ENCODE measurements at regions not wholly inside any gene's neighbourhood (a gene's known extent, or its start where the extent isn't known, plus 50 kb on each side); places are given as distances from the start of the nearest gene placed in this dataset.

DNA sequence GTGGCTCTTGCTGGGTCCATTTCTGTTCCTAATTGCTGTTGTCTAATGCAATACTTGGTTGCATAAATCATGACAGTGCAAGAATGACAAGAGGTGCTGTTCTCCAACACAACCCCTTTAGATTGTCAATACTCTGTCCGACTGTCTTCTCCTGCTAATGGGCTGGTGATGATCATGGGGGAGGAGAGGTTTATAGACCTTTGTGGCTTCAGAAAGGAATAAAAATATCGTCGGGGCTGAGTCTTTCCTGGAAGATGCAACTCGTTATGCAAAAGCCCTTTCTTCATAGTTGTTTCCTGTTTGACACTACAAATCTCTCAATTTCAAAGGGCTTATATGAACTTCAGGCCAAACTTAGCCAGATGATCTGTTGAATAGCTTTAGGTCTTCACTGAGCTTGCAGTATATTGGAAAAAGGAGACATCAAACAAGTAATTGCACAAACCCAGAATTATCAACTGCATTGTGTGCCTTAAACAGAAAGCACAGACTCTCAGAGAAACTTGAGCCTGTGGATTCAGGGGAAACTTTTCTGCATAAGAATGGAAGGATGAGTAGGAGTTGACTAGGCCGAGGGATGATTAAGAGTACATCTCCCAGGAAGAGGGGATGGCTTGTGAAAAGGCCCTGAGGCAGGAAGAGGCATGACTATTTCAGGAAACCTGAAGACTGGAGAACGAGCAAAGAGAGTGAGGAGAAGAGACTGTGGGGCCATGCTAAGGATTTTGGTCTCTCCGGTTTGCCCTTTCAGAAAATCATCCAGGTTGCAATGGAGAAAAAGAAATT lies 107.6 kb downstream of the TSEN15 start:
- no peak overlapping the region for H3K4me3 ChIP-seq

DNA sequence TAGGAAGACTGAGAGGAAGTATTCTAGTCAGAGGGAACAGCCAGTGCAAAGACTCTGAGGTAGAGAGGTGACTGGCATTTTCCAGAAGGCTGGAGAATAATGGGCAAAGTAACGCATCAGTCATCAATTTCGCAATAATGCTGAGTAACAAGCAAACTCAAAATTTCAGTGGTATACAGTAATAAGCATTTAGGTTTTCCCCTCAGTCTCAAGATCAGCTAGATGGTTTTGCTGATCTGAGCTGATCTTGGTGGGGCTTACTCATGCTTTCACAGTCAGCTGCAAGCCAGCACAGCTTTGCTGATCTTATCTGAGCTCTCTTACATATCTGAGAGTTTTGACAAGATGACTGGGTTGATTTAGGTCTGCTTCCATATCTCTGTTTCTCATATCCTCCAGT lies 108.7 kb downstream of the TSEN15 start:
- H3K9me3 ChIP-seq = no peaks in the 10 kb centered on the region
- intact Hi-C loops (cut with DNase I) = no loop called here
- no peaks in the 10 kb centered on the region for H3K36me3 ChIP-seq
- no peaks in the 10 kb centered on the region for H3K27me3 ChIP-seq
- H3K4me3 ChIP-seq = no peak overlapping the region
- no peaks in the 10 kb centered on the region for H3K4me1 ChIP-seq
- DNase-seq = no peak
- no peak overlapping the region for H3K27ac ChIP-seq
- no peak overlapping the region for H3K9ac ChIP-seq (ENCODE audit: low read depth in 2 of 2, low read length in 2 of 2)
- TF ChIP-seq, protein P1, sequence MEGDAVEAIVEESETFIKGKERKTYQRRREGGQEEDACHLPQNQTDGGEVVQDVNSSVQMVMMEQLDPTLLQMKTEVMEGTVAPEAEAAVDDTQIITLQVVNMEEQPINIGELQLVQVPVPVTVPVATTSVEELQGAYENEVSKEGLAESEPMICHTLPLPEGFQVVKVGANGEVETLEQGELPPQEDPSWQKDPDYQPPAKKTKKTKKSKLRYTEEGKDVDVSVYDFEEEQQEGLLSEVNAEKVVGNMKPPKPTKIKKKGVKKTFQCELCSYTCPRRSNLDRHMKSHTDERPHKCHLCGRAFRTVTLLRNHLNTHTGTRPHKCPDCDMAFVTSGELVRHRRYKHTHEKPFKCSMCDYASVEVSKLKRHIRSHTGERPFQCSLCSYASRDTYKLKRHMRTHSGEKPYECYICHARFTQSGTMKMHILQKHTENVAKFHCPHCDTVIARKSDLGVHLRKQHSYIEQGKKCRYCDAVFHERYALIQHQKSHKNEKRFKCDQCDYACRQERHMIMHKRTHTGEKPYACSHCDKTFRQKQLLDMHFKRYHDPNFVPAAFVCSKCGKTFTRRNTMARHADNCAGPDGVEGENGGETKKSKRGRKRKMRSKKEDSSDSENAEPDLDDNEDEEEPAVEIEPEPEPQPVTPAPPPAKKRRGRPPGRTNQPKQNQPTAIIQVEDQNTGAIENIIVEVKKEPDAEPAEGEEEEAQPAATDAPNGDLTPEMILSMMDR (IDR thresholded peaks at IDR 0.05) = no peak

More for the DNA sequence above, 107.6 kb downstream of the TSEN15 start:
- intact Hi-C loops (cut with DNase I) = no loop called here
- Histone ChIP-seq H3K36me3 (no peaks in the 10 kb centered on the region), H3K4me1 (no peaks in the 10 kb centered on the region), H3K27ac (no peak overlapping the region), H3K27me3 (no peaks in the 10 kb centered on the region), H3K9me3 (no peaks in the 10 kb centered on the region), H3K9ac (ENCODE audit: low read depth in 2 of 2, low read length in 2 of 2) (no peak overlapping the region)
- TF ChIP-seq, protein P1 (IDR thresholded peaks at IDR 0.05) = no peak
- DNase-seq = no peak

DNA sequence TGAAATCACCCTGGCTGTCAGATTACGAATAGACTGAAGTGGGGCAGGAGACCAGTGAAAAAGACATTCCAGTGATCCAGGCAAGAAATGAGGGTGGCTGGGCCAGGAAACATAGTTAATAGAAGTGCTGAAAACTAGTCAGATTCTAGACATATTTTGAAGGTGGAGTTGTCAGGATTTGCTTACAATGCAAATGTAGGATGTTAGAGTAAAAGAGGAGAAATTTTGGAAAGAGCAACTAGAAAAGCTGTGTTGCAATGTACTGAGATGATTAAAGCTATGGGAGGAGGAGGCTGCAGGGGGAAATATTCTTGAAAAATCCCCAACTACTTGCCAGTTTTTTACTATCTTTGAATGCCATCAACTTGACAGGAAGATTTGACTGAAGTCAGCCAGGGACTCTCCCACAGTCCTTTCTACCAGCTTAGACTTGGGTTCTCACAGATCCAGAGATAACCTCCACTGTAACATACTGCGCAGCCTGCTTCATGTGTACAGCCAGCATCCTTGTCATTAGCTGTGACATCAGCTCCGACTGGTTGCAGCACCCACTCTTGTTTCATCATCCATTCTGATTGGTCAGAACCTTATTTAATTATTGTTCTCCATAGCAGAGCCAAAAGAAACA lies 109.7 kb downstream of the TSEN15 start:
- Histone ChIP-seq H3K4me3 (no peak overlapping the region), H3K27ac (no peak overlapping the region)

DNA sequence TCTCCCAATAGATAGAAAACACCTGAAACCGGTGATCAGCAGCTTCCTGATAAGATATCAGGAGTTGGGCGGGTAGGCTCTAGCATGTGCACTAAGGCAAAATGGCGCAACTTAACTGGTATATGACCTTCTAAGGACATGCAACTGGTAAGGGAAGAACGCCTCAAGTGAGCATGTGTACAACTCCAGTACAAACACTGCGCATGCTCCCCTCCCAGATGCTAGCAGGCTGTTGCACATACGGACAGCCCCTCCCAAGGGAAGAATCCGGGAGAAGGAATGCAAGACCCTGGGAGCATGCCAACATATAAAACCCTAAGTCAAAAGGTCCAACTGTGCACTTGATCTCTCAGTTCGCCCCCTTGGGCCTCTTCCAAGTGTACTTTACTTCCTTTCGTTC lies 110.8 kb downstream of the TSEN15 start:
- Histone ChIP-seq H3K9me3 (no peaks in the 10 kb centered on the region), H3K36me3 (no peaks in the 10 kb centered on the region), H3K4me3 (no peak overlapping the region), H3K27ac (no peak overlapping the region), H3K9ac (ENCODE audit: low read depth in 2 of 2, low read length in 2 of 2) (no peak overlapping the region), H3K27me3 (no peaks in the 10 kb centered on the region), H3K4me1 (no peaks in the 10 kb centered on the region)
- DNase-seq = no peak
- intact Hi-C loops (cut with DNase I) = no loop called here
- TF ChIP-seq, protein P1 (IDR thresholded peaks at IDR 0.05) = no peak

More for the DNA sequence above, 109.7 kb downstream of the TSEN15 start:
- no peaks in the 10 kb centered on the region for H3K36me3 ChIP-seq
- H3K27me3 ChIP-seq = no peaks in the 10 kb centered on the region
- TF ChIP-seq, protein P1 (IDR thresholded peaks at IDR 0.05) = no peak
- no peaks in the 10 kb centered on the region for H3K9me3 ChIP-seq
- no peak for DNase-seq
- no peak overlapping the region for H3K9ac ChIP-seq (ENCODE audit: low read depth in 2 of 2, low read length in 2 of 2)
- H3K4me1 ChIP-seq = no peaks in the 10 kb centered on the region
- intact Hi-C loops (cut with DNase I) = no loop called here

DNA sequence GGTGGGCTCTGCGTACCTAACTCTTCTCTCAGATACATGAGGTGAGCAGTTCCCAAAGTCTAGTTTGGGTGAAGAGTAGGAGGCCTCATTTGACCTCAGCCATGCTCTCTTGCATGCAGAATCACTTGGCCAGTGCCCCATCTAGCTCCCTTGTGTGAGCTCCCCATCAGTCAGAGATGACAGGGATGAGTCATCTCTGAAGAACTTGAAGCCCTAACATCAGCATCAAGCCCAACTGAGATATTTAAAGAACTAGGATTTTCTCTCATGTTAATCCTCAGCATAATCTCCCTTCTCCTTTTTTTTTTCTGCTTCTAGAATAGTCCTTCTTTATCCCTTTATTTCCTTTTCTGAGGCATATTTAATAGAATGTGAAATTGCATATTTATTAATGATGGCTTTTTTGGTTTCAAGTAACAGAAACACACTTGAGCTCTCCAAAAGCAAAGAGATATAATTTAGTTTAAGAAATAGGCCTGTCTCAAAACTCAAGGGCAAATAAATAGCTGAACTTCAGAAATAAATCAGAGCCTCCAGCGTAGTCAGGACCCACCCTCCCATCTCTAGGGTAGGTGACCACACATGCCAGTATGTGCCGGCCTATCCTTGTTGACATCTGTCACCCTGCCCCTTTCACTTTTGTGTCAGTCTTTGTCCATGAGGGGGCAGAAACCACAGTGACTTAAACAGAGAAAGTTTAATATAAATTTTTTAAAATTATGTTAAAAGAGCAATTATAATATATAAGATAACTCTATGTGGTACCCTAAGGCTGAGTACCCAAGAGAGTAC lies 112.3 kb downstream of the TSEN15 start:
- Histone ChIP-seq H3K36me3 (no peaks in the 10 kb centered on the region), H3K4me3 (no peak overlapping the region), H3K9me3 (no peaks in the 10 kb centered on the region), H3K9ac (ENCODE audit: low read depth in 2 of 2, low read length in 2 of 2) (no peak overlapping the region), H3K27ac (no peak overlapping the region), H3K27me3 (no peaks in the 10 kb centered on the region), H3K4me1 (no peaks in the 10 kb centered on the region)
- intact Hi-C loops (cut with DNase I) = no loop called here
- TF ChIP-seq, protein P1 (IDR thresholded peaks at IDR 0.05) = no peak
- DNase-seq = no peak

All from colonic mucosa (tissue), 4 donors.